ENCODE measurements at regions not wholly inside any gene's neighbourhood (a gene's known extent, or its start where the extent isn't known, plus 50 kb on each side); places are given as distances from the start of the nearest gene placed in this dataset.

GRCh38 chr17:72501404-72502370 is 380.9 kb downstream of the SOX9 start:
- no peak for DNase-seq (ENCODE audit: low spot score)

DNA sequence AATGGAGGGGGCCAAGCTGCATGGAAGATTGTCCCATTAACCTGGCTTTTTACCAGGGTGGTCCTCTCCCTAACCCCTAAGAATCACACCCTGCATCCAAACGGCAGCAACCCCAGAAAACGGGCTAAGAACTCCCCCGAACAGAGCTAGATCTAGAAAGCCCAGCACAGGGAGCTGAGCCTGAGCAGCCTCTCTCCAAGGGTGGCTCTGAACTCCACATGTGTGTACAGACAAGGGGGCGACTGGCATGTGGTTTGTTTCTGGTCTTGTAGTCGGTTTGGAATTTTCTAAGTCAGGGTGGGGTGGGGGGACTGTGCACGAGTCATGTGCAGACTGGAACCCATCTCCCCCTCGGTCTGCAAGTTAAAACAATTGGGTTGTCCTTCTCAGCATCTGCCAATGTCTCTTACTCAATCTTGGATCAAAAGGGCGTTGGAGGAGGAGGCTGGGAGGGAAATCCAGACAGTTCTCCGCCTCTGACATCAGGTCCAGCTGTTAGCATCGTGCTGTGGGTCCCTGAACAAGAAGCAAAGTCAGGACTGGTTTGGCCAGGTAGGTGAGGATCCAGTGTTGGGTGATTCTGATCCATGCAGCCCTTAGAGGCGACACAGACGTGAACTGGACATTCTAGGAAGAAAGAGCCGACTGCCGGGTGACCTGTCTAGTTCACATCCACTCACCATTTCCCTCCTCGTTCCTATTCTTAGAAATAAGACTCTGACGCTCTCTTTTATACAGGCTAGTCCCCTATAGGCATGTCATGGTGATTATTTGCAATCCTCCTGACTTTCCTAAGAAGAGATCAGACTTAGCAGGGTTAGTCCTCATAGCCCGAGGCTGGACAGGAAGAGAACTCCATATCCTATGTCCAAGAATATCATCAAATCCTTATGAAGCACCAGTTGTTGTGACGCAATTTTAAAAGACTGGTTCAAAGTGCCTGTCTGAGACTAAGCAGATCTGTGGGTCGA is 381.8 kb downstream of the SOX9 start:
- no peak for DNase-seq (ENCODE audit: low spot score)

GRCh38 chr17:72503556-72503955 is 382.7 kb downstream of the SOX9 start:
- DNase-seq (ENCODE audit: low spot score), result no peak

- DNase-seq (ENCODE audit: low spot score), result no peak
Measured at GRCh38 chr17:72504783-72505182, 384.0 kb downstream of the SOX9 start.

- no peak for DNase-seq (ENCODE audit: low spot score)
Measured at GRCh38 chr17:72506773-72507172, 386.0 kb downstream of the SOX9 start.

- DNase-seq (ENCODE audit: low spot score), result no peak
Measured at GRCh38 chr17:72507370-72507769, 386.6 kb downstream of the SOX9 start.

DNA sequence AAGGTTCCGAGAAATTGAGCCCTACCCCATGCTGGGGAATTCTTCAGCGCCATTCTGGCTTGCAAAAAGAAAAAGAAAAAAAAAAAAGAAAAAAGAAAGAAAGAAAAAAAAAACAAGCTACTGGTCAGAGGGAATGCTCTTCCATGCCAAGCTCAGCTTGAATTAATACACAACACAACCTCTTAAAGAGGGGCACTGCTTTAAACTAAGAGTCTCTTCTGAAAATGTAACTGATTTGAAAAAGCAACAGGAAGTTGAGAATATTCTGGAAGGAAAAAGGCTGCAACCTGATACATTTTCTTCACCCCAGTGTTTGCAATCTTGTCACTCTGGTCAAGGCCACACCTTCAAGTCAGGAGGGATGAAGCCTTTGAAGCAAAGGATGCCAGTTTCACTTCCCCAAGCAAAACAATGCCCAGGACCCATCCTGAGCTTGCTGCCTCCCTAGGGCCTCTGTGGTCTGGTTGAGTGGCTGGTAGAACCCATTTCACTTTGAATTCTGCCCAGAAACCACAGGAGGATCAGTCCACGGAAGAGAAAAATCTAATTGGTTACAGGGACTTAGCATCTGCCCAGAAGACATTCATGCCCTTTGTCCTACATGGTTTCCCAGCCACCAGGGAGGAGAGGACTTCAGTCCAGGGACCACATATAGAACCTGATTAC is 389.7 kb downstream of the SOX9 start:
- no peak for DNase-seq (ENCODE audit: low spot score)

DNA sequence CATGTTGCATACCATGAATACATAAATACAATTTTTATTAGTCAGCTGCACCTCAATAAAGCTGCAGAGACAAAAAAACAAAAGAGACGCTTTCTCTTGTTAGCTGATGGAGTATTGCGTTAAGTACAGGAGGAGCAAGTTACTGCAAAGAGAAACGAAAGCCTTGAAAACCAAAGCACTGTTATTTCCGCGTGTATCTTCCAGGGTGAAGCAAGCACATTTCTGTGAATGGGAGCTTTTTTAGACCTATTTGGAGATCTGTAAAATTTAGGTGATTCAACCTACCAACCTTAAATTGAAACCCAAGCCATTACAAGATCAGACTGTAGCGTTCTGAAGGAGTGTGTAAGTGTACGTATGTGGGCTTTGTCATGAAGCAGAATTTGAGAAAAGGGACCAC is 390.4 kb downstream of the SOX9 start:
- no peak for DNase-seq (ENCODE audit: low spot score)

DNA sequence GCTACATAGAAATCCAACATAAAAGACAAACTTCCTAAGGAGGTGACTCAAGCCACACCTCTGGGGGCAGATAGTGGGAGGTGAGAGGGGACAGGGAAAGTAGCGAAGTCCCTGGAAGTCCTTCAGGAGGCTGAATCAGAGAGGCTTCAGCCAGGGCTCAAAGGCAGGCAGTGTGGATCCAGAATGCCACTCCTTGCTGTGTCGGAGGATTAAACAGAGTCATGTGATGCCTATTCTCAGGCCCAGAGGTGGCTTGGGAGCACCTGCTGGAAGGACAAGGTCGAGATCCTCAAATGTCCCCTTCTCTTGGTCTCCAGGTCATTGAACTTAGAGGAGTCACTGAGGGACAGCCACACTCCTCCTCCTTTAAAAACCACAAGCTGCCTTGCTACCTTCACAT is 391.1 kb downstream of the SOX9 start:
- no peak for DNase-seq (ENCODE audit: low spot score)

GRCh38 chr17:72512649-72513556 is 392.1 kb downstream of the SOX9 start:
- DNase-seq (ENCODE audit: low spot score), result no peak

DNA sequence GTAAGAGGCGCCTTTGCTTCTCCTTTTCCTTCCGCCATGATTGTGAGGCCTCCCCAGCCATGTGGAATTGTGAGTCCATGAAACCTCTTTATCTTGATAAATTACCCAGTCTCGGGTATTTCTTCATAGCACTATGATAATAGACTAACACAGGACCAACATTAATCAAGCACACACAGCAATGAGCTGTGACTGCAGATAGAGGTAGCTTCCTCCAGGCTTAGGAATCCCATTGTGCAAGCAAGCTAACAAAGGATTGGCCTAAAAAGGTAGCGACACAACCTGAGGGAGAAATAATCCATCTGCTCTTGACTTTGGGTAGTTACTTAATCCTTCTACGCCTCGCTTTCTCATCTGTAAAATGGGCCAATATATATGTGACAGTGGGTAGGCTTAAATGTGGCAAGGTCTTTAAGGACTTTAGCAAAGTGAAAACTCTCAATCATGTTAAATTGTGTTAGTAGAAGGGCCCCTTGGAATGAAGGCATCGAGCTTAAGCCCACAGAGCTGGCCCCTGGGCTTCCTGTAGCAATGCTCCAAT is 393.6 kb downstream of the SOX9 start:
- DNase-seq (ENCODE audit: low spot score), result no peak

DNA sequence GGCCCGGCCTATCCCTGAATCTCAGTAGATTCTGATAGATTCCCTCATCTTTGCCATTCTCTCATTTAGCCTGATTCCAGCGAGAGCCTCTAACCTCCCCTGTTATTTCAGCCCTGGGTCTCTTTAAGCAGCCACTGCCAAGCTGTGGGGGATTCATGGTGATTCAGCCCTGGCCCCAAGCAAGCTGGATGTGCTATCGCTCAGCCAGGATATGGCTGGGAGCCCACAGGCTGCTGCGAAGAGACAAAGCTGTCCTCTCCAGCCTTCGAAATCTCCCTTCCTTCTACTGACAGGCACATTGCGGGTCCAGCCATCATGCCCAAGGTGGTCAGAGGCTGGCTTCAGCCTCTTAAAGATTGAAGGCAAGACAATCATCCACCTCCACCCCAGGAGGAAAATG is 394.1 kb downstream of the SOX9 start:
- no peak for DNase-seq (ENCODE audit: low spot score)

DNA sequence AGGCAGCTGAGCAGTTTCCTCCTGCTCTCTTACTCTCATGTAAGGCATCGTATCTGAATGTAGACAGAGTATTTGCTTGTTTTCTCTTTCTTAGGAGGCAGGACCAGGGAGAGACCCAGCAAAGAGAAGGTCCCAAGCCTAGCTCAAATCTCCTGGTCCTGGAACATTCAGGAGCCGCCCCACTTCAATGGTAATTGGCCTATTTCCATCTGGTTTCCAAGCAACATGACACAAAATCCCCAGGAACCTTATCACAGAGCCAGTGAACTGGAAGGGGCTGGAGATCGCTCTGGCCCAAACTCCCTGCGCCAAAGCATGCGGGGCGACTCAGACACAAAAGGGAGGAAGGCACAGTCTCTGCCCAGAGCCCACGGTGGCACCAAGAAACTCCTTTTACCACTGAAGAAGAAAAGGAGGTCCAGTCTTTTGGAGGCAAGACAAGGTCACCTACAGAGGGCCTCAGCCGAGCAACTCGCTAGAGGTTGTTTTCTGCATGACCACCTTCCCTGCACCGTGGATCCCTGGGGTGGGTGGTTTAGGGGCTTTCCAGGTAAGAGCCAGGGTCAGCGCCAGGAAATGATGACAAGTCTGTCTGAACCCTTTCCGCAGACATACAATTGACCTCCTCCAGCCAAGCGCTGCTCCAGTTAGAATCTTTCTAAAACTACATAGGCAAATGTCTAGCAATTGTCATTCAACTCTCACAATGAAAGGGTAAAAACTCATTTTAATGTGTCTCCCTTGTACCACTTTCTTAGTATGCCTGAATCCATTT is 394.7 kb downstream of the SOX9 start:
- DNase-seq (ENCODE audit: low spot score), result no peak

DNA sequence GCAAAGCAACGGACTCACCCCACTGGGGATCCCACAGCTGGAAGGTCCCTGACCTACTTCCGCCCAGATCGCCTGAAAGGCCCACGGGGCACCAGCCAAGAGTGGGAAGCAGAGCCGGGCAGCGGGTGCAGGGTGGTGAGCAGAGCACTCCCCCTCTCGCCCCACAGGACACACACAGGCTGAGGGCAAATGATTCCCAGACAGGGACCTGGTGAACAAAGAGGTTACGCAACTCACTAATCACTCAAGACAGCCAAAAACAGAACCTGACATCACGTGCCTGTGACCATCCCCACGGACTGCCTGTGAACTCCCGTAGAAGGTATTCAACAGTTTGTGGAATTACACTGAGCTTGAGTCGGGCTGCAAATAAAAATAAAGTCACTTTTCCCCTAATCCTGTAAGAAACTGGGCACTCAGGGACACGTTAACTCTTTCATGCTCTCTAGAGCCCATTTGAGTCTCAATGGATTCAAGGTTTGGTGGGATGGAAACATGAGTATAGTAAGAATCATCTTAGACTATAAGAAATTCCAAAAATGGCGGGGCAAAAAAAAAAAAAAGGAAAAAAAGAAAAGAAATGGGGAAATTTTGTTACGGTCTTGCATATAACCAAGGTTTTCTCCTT is 396.1 kb downstream of the SOX9 start:
- no peak for DNase-seq (ENCODE audit: low spot score)

- no peak for DNase-seq (ENCODE audit: low spot score)
Measured at GRCh38 chr17:72517413-72518158, 396.8 kb downstream of the SOX9 start.

DNA sequence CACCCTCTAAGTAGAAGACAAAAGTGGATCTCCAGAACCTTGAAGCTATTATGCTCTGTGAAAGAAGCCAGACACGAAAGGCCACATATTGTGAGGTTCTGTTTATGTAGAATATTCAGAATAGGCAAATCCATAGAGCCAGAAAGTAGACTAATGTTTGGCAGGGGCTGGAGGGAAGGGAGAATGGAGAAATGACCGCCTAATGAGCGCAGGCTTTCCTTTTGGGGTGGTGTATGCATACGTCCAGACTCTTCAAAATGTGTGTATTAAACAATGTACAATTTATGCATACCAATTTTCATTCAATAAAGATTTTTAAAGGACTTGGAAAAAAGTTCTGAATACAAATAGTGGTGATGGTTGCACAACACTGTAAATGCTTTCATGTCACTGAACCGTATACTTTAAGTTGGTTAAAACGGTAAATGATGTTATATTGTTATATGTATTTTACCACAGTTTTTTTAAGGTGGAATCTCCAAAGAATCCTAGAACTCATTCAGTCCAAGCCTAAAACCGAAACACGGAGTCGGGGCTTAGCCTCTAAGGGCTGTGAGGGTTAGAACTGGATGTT is 397.4 kb downstream of the SOX9 start:
- DNase-seq (ENCODE audit: low spot score), result no peak

- no peak for DNase-seq (ENCODE audit: low spot score)
Measured at GRCh38 chr17:72518753-72519597, 398.2 kb downstream of the SOX9 start.

- no peak for DNase-seq (ENCODE audit: low spot score)
Measured at GRCh38 chr17:72519598-72519936, 398.7 kb downstream of the SOX9 start.

Measured in CD4-positive, alpha-beta T cell treated with Interleukin-6 at 100 ng/mL for 8 hours (primary cell).